Uterus (tissue), 3 donors: ENCODE measurements at regions not wholly inside any gene's neighbourhood (a gene's known extent, or its start where the extent isn't known, plus 50 kb on each side); places are given as distances from the start of the nearest gene placed in this dataset.

Experiments
- DNase-seq, 2 donors: peaks; one replicate each; pipeline ENCODE4 v3.0.0-alpha.2; 2019 to 2020
- H3K27ac ChIP-seq, 2 donors: fragments of 200-600 bp; sonication (generic); 1 replicate in 1 of 2; 2 replicates in 1 of 2; pipeline ENCODE4 v1.5.1; 2016 to 2018
- H3K27me3 ChIP-seq, 2 donors: fragments of 200-600 bp; sonication (generic); one replicate each; pipeline ENCODE4 v1.5.1; 2018 to 2019; ENCODE audit warnings: control low read depth in 1 of 2
- H3K36me3 ChIP-seq, 2 donors: fragments of 200-600 bp; sonication (generic); one replicate each; pipeline ENCODE4 v1.5.1; 2019; ENCODE audit warnings: control low read depth in 1 of 2
- H3K4me1 ChIP-seq, 2 donors: fragments of 200-600 bp; sonication (generic); one replicate each; pipeline ENCODE4 v1.5.1; 2018 to 2019; ENCODE audit warnings: control low read depth in 1 of 2
- H3K4me3 ChIP-seq, 2 donors: fragments of 200-600 bp; sonication (generic); 1 replicate in 1 of 2; 2 replicates in 1 of 2; pipeline ENCODE4 v1.5.1; 2018 to 2019; ENCODE audit warnings: mild to moderate bottlenecking in 1 of 2
- H3K9me3 ChIP-seq, 2 donors: fragments of 200-600 bp; sonication (generic); one replicate each; pipeline ENCODE4 v1.5.1; 2019; ENCODE audit warnings: control low read depth in 1 of 2
- POLR2A ChIP-seq, 2 donors: fragments of 450-650 bp; IDR thresholded peaks; one replicate each; pipeline ENCODE4 v1.6.1; 2016; ENCODE audit warnings: antibody characterized with exemption in 2 of 2, mild to moderate bottlenecking in 1 of 2, moderate library complexity in 1 of 2
- intact Hi-C: fragments of 100-400 bp; cut with DNase I; formaldehyde crosslinking; loops from one replicate; pipeline ENCODE4 v1.15.1; 2023; ENCODE audit warnings: low total_unique reads
- TF ChIP-seq, protein P1 (sequence below), 4 experiments: fragments of 200-600 bp in 2 of 4; fragments of 450-650 bp in 2 of 4; sonication (generic) in 2 of 4; IDR thresholded peaks; one replicate each; pipeline ENCODE4 v1.5.1; 2016 to 2019; ENCODE audit warnings: antibody characterized with exemption in 4 of 4, mild to moderate bottlenecking in 2 of 4, moderate library complexity in 1 of 4
- donor health status: DM: yes; HTN: yes; CAD: no.

- Histone ChIP-seq H3K27ac (no peak overlapping the region), H3K4me1 (no peaks in the 10 kb centered on the region), H3K36me3 (no peaks in the 10 kb centered on the region), H3K4me3 (no peak overlapping the region), H3K9me3 (no peaks in the 10 kb centered on the region), H3K27me3 (no peaks in the 10 kb centered on the region)
- no peak for TF ChIP-seq POLR2A (IDR thresholded peaks at IDR 0.05)
- TF ChIP-seq, protein P1, sequence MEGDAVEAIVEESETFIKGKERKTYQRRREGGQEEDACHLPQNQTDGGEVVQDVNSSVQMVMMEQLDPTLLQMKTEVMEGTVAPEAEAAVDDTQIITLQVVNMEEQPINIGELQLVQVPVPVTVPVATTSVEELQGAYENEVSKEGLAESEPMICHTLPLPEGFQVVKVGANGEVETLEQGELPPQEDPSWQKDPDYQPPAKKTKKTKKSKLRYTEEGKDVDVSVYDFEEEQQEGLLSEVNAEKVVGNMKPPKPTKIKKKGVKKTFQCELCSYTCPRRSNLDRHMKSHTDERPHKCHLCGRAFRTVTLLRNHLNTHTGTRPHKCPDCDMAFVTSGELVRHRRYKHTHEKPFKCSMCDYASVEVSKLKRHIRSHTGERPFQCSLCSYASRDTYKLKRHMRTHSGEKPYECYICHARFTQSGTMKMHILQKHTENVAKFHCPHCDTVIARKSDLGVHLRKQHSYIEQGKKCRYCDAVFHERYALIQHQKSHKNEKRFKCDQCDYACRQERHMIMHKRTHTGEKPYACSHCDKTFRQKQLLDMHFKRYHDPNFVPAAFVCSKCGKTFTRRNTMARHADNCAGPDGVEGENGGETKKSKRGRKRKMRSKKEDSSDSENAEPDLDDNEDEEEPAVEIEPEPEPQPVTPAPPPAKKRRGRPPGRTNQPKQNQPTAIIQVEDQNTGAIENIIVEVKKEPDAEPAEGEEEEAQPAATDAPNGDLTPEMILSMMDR (IDR thresholded peaks at IDR 0.05): no peak
- intact Hi-C loops: no loop called here
- DNase-seq: no peak
Observed at GRCh38 chr3:74527566-74527965, 86.9 kb downstream of the CNTN3 start.

DNA sequence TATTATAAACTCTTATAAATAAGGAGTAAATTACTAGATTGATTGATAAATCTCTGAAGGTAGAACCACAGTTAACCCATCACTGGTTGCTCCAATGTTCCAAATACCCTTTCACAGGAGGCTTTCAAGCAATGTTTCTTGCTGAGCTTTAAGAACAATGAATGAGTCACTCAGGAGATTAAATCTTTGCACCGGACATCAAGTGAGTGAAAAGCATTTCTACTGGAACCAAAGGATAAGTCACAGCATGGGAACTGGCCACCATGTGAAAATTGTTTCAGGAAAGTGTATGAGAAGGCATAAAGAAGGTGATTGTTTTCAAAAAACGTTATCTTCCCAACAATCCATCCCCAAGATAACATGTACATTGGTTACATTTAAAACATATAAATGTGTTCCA lies 90.6 kb downstream of the CNTN3 start:
- Histone ChIP-seq H3K4me1 (no peaks in the 10 kb centered on the region), H3K4me3 (no peak overlapping the region), H3K36me3 (no peaks in the 10 kb centered on the region), H3K9me3 (no peaks in the 10 kb centered on the region), H3K27me3 (no peaks in the 10 kb centered on the region), H3K27ac (no peak overlapping the region)
- no peak for TF ChIP-seq POLR2A (IDR thresholded peaks at IDR 0.05)
- TF ChIP-seq, protein P1 (IDR thresholded peaks at IDR 0.05): no peak
- intact Hi-C loops: no loop called here
- no peak for DNase-seq

GRCh38 chr3:74520895-74521294 lies 93.6 kb downstream of the CNTN3 start:
- intact Hi-C loops: no loop called here
- Histone ChIP-seq H3K9me3 (no peaks in the 10 kb centered on the region), H3K4me1 (no peaks in the 10 kb centered on the region), H3K4me3 (no peak overlapping the region), H3K27ac (no peak overlapping the region), H3K27me3 (no peaks in the 10 kb centered on the region), H3K36me3 (no peaks in the 10 kb centered on the region)
- no peak for TF ChIP-seq POLR2A (IDR thresholded peaks at IDR 0.05)
- TF ChIP-seq, protein P1 (IDR thresholded peaks at IDR 0.05): no peak
- DNase-seq: no peak

- H3K9me3 ChIP-seq: no peaks in the 10 kb centered on the region
- intact Hi-C loops: no loop called here
- no peak for DNase-seq
- no peak overlapping the region for H3K4me3 ChIP-seq
- TF ChIP-seq, protein P1 (IDR thresholded peaks at IDR 0.05): no peak
- no peak for TF ChIP-seq POLR2A (IDR thresholded peaks at IDR 0.05)
- no peak overlapping the region for H3K27ac ChIP-seq
- H3K27me3 ChIP-seq: no peaks in the 10 kb centered on the region
- H3K36me3 ChIP-seq: no peaks in the 10 kb centered on the region
- no peaks in the 10 kb centered on the region for H3K4me1 ChIP-seq
Observed at GRCh38 chr3:74518610-74519009, 95.8 kb downstream of the CNTN3 start.

DNA sequence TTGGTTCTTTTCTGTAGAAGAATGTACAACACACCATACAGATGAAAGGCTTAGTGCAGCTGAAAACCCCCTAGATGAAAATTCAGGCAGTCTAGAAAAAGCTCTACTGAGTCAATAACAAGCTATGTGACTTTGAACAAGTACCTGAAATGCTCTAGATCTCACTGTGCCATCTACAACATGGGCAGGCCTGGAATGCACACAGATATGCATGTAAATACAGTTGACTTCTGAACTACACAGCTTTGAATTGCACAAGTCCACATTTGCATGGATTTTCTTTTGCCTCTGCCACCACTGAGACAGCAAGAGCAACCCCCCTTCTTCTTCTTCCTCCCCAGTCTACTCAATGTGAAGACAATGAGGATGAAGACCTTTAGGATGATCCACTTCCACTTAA lies 98.4 kb downstream of the CNTN3 start:
- intact Hi-C loops: no loop called here

More for the DNA sequence above, 98.4 kb downstream of the CNTN3 start:
- Histone ChIP-seq H3K36me3 (no peaks in the 10 kb centered on the region), H3K4me3 (no peak overlapping the region), H3K4me1 (no peaks in the 10 kb centered on the region), H3K27me3 (no peaks in the 10 kb centered on the region), H3K27ac (no peak overlapping the region), H3K9me3 (no peaks in the 10 kb centered on the region)
- no peak for DNase-seq
- TF ChIP-seq POLR2A (IDR thresholded peaks at IDR 0.05): no peak
- TF ChIP-seq, protein P1 (IDR thresholded peaks at IDR 0.05): no peak
